ENCODE measurements at regions not wholly inside any gene's neighbourhood (a gene's known extent, or its start where the extent isn't known, plus 50 kb on each side); places are given as distances from the start of the nearest gene placed in this dataset.

GRCh38 chr20:52529826-52530225 is 338.2 kb upstream of the ZFP64 start (continued):
- TF ChIP-seq USF2 (CRISPR knock-in tag; IDR thresholded peaks at IDR 0.05) (no peak), SP1 (CRISPR knock-in tag; conservative IDR thresholded peaks at IDR 0.05) (no peak), GABPB1 (CRISPR knock-in tag; IDR thresholded peaks at IDR 0.05) (no peak), AR (CRISPR knock-in tag; IDR thresholded peaks at IDR 0.05) (no peak), ATF2 (CRISPR knock-in tag; IDR thresholded peaks at IDR 0.05; ENCODE audit: borderline replicate concordance, low read depth) (no peak), ATF6 (CRISPR knock-in tag; IDR thresholded peaks at IDR 0.05) (no peak), CDX4 (CRISPR knock-in tag; IDR thresholded peaks at IDR 0.05; ENCODE audit: borderline replicate concordance) (no peak), ZNF671 (CRISPR knock-in tag; IDR thresholded peaks at IDR 0.05) (no peak), NR2C2 (CRISPR knock-in tag; IDR thresholded peaks at IDR 0.05) (no peak), JUN (CRISPR knock-in tag; IDR thresholded peaks at IDR 0.05) (no peak), ZNF317 (CRISPR knock-in tag; IDR thresholded peaks at IDR 0.05; ENCODE audit: borderline replicate concordance, low read depth) (no peak), IRF1 (CRISPR knock-in tag; IDR thresholded peaks at IDR 0.05) (no peak), EMX1 (CRISPR knock-in tag; IDR thresholded peaks at IDR 0.05) (no peak), TEAD1 (CRISPR knock-in tag; IDR thresholded peaks at IDR 0.05) (no peak), AFF4 (CRISPR knock-in tag; IDR thresholded peaks at IDR 0.05; ENCODE audit: borderline replicate concordance) (no peak)

Data from WTC11 (cell line).